T-helper 1 cell (primary cell): ENCODE measurements at regions not wholly inside any gene's neighbourhood (a gene's known extent, or its start where the extent isn't known, plus 50 kb on each side); places are given as distances from the start of the nearest gene placed in this dataset.

Experiments used
- DNase-seq, 5 donors: peaks; one replicate each; pipeline ENCODE4 v3.0.0-alpha.2; 2012 to 2020

DNA sequence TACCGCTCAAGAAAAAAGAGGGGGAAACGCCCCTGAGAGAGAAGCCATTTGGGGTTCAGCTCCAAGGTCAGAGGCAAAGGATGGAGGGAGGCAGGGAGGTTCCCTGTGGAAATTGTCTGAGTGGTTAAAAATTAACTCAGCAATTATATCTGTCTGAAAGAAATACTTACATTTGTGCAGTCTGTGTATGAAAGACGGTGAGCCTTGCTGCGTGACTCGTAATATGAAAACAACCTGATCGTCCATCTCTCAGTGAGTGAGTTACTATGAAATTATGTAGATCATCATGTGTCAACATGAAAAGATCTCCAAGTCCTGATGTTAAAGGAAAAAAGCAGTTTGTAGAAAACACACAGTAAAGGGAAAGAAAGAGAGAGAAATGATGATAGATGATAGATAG lies 67.2 kb upstream of the FAM204A start:
- no peak for DNase-seq

DNA sequence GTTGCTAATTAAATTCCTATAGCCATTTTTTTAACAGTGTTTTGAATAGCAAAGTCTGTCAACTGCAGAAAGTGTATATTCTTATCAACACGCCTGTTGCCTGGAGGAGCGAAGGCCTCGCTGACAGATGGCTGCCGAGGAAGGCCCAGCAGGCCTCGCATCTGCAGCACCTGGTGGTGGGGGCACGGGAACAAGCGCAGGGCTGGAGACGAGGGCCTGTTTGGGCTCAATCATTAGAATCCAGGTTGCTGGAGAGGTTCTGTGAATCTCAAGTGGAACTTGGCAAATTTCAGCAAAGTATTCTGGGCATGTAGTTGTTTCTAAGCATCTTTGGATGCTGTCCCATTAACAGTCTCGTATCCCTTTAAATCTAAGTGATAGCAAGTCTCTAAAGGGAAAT lies 66.1 kb upstream of the FAM204A start:
- DNase-seq, result no peak

DNA sequence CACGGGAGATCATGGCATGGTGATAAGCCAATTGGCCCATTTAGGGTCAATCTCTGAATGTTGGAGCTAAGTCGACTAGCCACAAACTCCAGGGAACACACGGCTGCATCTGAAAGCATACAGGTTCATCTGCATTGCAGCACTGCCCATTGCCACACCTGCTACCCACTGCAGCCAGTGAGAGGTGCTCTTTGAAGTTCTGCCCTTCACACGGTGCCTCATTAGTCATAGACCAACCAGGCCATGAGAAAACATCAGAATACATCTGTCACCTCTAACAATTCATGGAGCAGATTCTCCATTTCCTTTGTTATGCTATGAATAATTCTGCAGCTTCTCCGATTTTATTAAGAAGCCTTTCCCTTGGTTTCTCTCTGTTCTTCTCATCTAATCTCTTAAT lies 65.7 kb upstream of the FAM204A start:
- DNase-seq, result no peak

DNA sequence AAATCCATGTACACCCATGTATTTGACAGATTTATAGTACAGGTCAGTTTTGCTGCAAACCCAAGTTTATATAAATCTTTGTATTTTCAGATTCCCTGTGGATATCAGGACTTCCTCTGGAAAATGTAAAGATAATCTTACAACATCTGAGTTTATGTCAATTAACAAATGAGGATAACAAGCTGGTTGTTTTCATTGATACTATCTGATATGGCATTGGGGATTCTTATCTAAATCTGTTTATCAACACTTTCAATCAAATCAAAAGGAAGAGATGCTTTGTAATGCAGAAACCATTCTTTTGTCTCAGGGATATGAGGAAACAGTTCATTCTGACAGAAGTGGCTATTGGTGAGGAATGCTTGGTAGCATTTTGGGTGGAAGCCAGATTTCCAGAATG lies 64.9 kb upstream of the FAM204A start:
- DNase-seq, result no peak

DNA sequence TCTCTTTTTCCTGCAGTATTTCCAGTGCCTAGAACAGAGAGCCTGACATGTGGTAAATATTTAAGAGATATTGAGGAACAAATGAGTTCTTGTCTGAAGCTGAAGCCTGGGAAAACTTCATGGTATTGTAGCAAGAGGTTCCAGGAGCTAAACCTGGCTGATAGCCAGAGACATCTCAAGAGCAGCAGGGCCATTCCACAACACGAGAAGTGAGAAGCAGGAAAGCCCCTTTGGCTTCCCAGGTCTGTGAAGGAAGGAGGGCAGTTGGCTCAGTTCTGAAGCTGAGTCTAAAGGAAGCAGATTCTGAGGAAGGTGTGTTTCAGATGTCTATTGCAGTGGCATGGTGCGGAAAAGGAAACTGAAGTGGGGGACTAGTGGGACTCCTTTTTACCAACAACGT lies 63.8 kb upstream of the FAM204A start:
- DNase-seq, result no peak

DNA sequence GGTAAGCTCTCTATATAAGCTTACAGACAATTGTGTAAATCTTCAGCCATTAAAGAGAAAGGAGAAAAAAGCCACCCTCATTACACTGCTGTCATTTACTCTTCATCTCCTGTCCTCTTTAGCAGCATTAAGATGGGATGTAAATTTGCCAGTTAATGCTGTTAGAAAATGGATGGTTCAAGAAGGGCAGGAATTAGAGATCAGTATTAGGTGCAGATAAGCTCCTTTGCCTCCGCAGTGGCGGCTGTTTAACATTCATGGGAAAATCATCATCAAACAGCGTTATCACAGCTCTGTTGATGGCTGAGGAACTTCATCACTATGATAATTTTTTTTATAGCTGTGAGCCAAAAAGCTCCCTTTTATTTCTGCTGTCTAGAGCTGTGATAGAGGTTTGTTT lies 61.8 kb upstream of the FAM204A start:
- DNase-seq, result no peak

DNA sequence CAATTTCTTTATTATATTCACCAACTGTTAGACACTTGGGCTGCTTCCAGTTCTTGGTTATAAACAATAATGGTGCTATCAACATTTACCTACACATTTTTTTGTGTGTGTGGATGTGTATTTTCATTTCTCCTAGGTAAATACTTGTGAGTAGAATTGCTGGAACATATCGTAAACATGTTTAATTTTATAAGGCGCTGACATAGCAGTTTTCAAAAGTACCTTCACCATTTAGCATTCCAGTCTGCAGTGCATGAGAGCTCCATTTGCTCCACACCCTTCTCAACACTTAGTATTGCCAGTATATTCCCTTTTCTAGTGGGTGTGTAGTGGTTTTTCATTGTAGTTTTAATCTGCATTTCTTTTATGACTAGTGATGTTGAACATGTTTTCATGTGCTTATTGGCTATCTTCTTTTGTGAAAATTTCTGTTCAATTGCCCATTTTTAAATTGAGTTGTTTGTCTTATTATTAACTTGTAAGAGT lies 59.6 kb upstream of the FAM204A start:
- DNase-seq, result no peak

DNA sequence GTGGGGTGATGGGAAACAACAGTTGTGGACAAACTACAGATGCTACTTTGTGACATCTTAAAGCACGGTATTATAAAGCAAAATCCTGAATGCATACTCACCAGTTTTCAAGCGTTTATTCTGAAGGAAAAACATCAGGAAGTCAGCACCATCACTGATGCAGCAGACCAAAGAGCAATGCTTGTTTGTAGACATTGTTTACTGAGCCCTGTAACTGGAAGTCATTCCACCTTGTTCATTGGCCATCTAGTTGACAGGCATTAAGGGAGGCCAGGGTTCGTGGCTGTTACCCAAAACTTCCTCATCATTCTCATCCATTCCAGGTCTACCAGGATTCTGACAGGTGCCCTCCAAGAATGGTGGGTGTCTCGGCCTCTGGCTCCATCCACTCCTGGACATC lies 55.3 kb upstream of the FAM204A start:
- no peak for DNase-seq

DNA sequence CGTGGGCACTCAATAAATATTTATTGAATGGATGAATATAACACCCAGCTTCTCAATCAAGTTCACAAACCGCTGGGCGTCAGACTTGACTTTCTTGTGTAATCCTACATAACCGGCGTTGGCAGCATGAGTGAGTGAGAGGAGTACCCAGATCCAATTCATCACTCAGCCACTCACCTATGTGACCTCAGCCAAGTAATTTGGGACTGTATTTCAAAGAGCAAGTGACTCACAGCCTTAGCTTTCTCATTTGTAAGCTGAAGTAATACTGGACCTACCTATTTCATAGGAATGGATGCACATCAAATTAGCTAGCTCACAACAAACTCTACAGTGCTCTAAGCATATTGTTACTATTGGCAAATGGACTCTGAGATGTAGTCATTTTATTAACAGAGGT lies 53.8 kb upstream of the FAM204A start:
- no peak for DNase-seq

DNA sequence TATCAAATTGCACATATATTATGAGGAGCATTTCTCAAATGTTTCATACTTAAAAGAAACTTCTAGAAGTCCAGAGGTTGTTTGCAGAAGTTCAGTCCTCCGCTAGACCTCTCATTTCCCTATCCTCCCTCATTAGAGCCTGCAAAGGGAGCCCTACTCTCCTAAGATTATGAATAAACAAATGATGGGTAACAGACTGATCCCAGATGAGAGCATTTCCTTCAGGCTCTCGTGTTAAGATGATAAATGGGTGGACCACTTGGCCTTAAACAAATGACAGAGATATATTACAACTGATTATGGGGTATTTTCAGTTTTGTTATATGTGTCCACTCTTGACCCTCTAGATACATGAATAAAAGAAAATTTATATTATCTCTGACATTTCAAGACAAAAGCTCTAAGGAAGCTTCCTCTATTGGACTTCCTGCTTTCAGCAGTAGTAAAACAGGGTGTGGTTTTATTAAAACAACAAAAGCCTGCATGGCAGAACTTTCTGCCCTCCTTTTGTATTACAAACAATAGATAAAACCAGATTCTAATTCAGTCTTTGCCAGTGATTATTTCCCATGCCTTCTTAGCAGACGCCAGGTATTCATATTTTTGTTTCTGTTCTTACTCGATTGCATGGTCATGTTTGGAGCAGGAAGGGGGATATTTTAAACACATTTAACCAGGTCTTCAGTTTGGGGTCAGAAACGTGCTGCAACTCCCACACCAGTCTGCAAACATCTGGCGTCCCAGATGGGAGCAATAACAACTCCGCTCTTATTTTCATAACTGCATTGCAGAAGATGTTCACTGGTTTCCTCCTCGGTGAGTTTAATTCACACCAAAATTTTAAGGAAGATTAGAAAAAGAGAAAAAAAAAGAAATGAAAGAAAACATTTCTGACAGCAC lies 52.4 kb upstream of the FAM204A start:
- no peak for DNase-seq

DNA sequence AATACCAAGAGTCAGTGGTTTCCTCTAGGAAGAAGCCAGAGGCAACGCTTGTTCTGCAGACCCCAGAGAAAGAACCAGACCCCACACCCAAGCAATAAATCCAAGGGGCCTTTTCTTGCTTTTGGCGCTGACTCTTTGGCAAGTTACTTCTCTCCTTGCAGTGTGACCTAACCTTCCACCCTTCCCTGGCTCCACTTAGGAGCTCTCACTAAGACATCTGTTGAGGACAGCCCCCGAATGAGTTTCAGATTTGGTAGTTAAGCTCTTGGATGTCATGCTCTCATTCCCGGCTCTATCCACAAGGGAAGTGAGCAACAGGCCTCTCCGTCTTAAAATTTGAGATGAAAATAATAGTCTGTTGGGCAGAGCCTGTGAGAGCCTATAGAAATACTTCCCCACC lies 50.6 kb upstream of the FAM204A start:
- DNase-seq, result no peak
